Fibroblast of peridontal ligament (primary cell): ENCODE measurements at regions not wholly inside any gene's neighbourhood (a gene's known extent, or its start where the extent isn't known, plus 50 kb on each side); places are given as distances from the start of the nearest gene placed in this dataset.
"Not testable (repeated sequence)": the region's sequence is repeated elsewhere in the genome, so short reads cannot be mapped to it uniquely, and the experiment has no call there.

Experiments
- DNase-seq: peaks from one replicate; pipeline ENCODE4 v3.0.0-alpha.2; 2010; ENCODE audit errors: extremely low read depth

DNA sequence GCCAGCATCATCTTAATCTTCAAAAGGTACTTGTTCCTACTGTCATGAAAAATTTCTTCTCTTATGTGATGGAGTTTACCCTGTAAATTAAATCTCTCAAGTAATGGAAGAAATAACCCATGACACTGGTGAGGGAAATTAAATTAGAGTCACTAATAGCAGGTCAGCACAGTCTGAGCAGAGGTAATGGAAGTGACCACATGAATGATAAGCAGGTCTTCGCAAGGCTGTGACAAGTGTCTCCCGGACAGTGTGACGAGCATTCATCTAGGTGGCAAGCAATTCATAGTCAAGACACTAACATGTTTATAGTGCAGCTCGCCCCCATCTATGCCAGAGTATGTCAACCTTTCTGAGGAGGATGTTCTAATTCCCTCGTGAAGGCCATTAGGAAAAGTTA lies 249.2 kb downstream of the FRK start:
- DNase-seq: no peak

DNA sequence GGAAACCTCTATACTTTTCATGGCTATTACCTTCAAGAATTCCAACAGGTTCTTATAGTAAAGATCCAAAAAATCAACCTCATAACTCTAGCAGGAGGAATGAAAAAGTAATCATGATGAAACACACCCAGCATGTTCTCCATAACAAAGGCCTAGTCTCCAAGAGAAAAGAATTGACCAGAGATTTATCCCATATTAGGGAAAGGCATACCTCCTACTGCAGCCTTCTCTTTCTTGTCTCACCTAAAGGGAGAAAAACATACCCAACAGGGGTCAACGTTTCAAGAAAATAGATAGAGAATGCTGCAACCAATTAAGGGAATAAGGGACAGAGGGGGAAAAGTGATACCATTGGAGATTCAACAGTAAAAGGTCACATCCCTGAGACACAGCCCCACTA lies 262.5 kb downstream of the FRK start:
- no peak for DNase-seq

- DNase-seq: no peak
Observed at GRCh38 chr6:115796829-115797228, 263.9 kb downstream of the FRK start.

GRCh38 chr6:115796061-115796460 lies 264.6 kb downstream of the FRK start:
- no peak for DNase-seq

DNA sequence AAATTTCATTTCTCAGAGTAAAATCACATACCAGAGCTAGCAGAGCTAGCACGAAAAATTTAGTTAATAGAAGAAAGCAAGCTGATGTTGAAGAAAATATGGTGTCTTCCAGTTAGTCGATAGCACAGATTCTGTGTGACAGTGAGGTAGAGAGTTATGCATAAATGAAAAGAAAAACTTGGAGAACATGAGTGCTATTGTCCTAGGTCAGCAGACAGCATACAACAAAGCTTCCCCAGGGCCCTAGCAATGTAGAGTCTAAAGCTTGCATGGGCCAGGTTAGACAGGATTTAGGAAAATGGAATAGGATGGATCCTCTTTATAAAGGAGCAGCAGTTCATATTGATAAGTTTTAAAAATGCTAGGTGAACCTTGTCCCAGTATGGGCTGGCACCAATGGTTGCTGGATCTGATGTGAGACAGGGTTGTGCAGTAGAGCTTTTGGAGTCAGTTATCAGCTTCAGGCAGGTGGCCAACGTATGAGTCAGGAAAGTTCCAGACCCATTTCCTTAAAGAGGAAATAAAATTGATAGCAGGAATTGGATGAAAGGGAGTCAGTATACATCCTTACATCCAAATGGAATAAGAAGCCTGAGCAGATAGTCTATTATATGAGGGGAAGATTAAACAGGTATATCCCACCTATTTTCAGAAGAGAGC lies 277.2 kb downstream of the FRK start:
- DNase-seq: no peak

GRCh38 chr6:115782612-115783011 lies 278.1 kb downstream of the FRK start:
- DNase-seq: no peak

DNA sequence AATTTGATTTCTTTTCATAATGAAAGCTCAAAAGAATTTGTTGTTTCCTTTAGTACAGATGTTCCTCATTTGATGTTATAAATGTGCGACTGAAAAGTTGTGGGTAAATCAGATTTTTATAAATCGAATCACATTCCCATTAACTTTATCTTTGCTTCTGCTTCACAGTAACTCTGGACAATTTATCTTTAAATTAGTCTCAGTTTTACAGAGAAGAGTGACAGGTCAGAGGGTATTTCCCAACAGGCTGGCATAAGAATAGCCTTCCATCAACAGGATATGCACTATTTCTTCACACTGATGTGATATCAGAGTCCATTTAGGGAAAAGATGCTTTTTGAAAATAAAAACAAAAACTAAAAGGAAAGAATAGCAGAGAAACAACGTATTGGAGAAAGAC lies 286.9 kb downstream of the FRK start:
- no peak for DNase-seq

DNA sequence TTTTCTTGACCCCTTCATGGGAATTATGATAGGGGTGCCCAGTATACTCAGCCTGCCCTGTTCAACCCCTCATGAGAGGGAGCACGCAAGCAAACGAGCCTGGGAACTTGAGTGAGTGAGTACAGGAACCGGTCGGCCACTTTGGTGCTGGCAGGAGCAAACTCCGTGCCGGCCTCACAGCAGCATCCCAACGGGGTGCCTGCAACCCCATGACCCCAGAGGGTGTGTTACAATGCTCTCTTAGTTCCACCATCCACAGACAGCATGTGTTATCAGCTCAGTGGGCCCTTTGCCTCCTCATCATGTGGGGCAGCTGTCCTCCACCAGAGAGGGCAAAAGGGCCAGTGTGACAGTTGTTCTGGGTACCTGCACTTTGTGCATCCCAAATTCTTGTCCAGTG lies 289.8 kb downstream of the FRK start:
- DNase-seq: no peak

DNA sequence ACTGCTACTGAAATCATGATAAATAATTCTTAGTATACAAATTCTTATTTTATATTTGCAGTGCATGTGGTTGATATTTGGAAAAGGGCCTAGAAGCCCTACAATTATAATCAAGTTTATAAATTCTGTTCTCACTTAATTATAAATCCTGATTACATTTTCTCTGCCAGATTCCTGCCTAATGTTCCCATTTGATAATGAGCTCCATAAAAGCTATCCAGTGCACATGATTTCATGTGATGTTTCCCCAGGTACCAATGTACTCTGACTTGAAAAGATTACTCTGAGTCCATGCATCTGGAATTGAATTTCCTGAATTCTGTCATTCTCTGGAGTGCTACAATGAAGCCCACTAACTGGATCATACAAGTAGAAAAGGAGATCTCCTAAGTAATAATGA lies 292.2 kb downstream of the FRK start:
- DNase-seq: no peak

DNA sequence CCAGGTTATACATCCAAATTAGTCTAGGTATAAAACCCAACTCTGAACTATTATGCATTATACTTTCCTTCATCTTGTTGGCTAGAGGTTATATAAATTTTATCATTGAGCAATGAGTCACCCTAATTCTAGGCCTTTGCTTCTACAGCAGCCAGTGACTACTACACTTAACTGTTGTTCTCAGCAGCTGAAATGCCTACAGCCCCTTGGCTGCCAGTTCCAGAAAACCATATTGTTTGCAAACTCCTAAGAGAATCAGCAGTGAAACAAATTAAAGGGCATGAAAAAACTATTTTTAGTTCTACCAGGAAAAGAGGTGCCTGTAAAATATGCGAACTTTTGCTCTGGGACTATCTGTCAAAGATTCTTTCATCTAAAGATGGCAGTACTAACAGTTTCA lies 292.8 kb downstream of the FRK start:
- no peak for DNase-seq

DNA sequence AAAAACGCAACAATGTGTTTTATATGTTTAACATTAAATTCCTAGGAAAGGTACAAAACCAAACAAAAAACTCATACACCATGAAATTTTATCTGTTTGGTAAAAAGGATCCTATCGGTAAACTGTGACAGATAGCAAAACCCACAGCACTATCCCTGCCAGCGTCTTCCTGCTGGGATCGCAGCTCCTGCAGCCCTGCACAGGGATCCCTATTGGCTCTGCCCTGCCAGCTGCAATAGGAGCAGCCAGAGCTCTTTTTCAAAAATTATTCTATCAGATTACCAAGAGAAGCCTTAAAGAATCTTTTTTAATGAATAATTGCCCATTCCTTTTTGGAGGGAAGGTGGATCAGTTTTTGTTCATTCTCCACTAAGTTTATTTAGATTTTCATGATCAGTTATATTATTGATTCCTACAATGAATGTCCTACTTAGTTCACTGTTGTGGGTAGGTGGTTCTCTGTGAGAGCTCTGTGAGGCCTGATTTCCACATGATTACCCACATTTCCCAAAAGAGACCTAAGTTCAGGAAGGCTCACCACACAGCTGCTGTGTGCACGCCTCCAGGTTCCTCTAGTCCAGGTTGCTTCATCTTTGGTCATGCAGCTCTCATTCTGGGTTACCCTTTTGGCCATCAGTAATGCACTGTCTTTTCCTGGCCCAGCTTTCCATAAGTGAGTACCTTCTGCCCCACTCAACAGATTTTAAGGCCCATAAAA lies 293.8 kb downstream of the FRK start:
- DNase-seq: no peak

DNA sequence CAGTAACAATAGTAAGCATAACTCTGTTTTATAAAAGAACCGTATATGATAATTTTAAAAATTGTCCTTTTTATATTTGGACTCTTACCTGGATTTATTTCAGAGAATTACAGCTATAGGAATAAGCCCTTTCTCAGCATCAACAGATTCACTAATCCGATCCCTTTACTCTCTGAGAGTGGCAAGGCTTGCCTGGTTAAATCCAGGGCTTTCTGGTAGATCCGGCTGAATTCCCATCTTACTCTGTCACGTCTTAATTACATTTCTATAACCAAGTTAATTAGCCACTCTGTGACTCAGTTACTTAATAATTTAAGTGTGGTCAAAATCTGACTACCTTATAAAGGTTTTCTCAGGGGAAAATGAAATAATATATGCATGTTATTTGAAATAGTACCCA lies 294.7 kb downstream of the FRK start:
- DNase-seq: no peak

DNA sequence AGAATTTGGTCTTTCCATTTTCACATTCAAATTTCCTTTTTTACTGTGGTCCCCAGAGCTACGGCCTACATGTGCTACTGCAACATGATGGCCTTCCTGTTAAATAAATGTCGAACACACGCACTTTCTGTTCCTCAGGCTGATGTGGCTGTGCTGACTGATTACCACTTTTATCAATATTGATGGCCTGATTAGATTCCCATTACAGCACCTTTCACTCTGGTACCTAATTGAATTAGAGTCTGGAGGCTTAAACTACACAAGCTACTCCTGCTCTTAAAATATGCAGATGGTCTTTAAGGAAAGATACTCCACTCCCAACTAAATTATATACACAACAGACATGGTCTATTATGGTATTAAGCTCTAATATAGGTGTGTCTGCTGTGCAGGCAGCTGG lies 301.6 kb downstream of the FRK start:
- DNase-seq: no peak

DNA sequence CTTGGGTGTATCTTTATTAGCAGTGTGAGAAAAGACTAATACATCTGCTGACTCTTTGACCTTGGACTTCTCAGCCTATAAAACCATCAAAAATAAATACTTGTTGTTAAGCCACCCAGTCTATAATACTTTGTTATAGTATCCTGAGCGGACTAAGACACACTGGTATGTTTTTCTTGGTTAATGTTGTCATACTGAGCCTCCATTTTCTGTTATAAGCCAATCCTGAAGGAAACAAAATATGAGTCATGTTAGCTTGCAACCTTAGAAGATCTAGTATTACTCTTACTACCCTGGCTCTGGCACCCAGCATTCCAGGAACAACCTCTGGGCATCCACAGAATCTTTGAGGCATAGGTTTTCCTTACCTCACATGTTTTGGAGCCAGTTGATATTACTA lies 307.2 kb downstream of the FRK start:
- DNase-seq: peak; percentile 1

- no peak for DNase-seq
Observed at GRCh38 chr6:115750946-115751345, 309.7 kb downstream of the FRK start.

GRCh38 chr6:115750292-115750691 lies 310.4 kb downstream of the FRK start:
- DNase-seq: no peak

- no peak for DNase-seq
Observed at GRCh38 chr6:115747719-115748118, 313.0 kb downstream of the FRK start.

GRCh38 chr6:115746583-115746982 lies 314.1 kb downstream of the FRK start:
- DNase-seq: not testable (repeated sequence)

DNA sequence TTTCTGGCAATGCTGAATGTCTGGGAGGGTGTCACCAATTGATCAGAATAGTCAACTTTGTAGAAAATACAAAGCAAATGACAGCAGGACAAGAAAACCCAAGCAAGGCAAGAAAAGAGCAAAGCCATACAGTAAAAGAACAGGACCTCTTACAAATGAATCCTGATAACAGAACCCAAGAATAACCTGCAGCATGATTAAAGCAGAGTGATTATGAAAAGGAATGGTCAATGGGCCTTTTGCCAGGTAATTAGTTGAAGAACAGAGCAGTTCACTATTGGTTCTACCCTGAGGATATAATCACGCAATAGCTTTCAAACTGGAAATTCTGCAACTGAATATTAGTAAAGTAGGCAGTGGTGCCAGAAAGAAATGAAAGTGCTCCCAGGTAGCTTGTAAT lies 319.8 kb downstream of the FRK start:
- DNase-seq: no peak

DNA sequence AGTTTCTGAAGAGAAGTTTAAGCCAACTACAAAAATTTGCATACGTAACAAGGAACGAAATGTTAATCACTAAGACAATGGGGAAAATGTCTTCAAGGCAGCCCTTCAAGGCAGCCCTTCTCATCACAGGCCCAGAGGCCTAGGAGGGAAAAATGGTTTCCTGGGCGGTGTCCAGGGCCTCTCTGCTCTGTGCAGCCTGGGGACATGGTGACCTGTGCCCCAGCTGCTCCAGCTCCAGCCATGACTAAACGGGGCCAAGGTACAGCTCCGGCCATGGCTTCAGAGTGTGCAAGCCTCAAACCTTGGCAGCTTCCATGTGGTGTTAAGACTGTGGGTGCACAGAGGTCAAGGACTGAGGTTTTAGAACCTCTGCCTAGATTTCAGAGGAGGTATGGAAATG lies 325.1 kb downstream of the FRK start:
- no peak for DNase-seq

DNA sequence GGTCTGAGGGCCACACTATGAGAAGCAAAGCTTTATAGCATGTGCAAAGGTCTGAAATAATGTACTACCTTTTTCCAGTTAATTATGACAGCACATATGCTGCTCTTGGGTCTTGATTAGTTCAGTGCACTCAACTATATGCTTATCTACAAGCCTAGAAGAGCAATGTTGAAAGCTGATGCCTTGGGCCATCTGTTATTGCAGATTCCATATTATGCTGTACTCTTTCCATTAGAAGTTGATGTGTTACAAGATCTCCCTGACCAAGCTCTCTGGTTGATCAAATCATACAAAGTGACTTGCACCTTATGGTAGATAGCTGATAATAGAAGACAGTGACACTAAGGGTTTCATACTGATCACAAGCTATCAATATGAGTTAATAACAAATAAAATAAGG lies 327.3 kb downstream of the FRK start:
- DNase-seq: no peak

- DNase-seq: no peak
Observed at GRCh38 chr6:115729036-115729435, 331.7 kb downstream of the FRK start.

GRCh38 chr6:115728171-115728570 lies 332.5 kb downstream of the FRK start:
- no peak for DNase-seq

DNA sequence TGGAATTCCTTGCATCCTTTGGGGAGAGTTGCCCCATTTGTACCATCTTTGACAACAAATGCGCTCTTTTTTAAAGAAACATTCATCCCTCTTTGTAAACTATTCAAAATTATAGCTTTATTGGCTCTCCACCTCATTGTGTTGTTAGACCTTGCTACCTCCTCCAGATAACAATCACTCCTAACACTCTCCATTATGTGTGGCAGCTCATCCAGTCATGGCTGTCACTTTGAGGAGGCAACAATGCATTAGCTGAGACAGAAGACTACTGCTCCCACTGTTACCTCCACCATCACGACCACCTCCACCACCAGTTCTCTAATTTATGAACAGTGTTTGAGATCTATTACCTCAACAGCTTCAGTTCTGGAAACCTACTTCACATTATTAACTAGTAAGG lies 339.1 kb downstream of the FRK start:
- no peak for DNase-seq
